ENCODE measurements at regions not wholly inside any gene's neighbourhood (a gene's known extent, or its start where the extent isn't known, plus 50 kb on each side); places are given as distances from the start of the nearest gene placed in this dataset.
"Not testable (repeated sequence)": the region's sequence is repeated elsewhere in the genome, so short reads cannot be mapped to it uniquely, and the experiment has no call there.

GRCh38 chr17:27944546-27945332 is 51.6 kb upstream of the LYRM9 start:
- no peak for DNase-seq

DNA sequence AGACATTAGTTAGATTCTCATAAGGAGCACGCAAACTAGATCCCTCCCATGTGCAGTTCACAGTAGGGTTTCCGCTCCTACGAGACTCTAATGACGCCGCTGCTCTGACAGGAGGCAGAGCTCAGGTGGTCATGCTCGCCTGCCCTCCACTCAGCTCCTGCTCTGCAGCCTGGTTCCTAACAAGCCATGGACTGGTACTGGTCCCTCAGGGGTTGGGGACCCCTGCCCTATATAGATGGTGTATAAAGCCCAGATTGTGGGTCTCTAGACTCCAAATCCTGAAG is 52.1 kb upstream of the LYRM9 start:
- no peak for DNase-seq

DNA sequence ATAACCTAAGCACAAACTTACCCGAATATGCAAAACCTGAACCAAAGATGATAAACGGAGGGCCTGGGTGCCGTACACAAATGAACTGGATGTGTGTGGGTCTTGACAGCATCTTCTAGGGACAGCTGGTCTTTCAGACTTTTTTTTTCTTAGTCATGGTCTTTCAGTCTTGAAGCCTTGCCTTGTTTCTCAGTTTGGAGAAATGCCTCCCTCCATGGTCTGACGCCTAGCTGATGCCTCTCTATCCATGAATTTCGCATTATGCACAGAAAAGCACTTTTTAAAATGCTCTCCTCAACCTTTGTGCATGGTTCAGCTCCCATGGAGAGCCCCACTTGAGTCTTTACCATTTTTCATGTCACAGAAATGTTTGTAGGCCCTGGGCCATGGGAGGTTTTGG is 52.8 kb upstream of the LYRM9 start:
- no peak for DNase-seq

DNA sequence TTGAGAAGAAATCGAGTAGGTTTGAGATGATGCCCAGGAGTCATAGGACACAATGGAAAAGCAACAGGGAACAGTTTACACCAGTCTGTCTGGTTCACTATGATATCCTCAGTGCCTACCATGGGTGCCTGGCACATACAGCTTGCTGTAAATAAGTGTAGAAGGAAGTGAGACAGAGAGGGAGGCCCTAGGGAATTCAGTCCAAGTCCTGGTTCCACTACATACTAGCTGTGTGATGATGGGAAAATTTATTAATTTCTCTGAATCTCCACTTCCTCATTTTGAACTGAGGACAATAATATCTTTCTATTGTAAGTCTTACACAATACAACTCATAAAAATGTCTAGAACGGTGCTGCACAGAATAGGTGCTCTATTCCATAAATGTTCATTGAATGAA is 53.3 kb upstream of the LYRM9 start:
- DNase-seq = peak in 1 of 4 experiments; percentile 28

DNA sequence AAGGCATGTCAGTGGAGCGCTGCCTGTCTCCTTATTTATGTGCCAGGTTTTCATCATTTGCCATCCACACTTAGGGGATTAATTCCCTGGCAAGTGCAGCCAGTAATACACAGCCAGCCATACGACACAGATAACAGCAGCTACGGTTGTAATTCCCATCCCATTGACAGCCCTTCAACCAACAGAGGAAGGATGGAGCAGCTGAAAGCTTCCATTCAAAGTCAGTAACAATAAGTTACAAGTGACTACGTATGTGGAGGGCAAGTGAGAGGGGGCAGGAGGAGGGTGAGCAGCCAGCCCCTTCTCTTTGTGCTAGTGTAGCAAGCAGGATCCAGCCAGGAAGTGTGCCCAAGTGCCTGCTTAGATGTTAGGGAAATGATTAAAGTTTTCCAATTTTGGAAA is 53.8 kb upstream of the LYRM9 start:
- DNase-seq = no peak

DNA sequence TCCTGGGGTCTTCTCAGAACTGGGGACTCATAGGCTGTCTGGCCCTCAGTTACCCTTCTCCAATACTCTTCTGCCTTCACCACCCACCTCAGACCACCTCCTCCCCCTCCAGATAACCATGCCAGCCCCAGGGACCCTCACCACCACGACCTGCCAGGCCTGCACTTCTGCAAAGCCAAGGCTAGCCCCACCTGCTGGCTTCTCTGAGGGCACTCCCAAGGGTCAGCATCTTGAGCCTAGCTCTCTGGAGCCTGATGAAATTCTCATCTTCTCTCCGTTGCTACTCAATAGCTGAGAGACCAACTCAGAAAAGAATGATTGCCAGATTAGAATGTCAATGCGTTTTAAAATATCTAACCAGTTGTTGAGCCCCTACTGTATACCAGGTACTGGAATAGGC is 56.1 kb upstream of the LYRM9 start:
- DNase-seq = no peak

GRCh38 chr17:27950225-27950624 is 57.1 kb upstream of the LYRM9 start:
- not testable (repeated sequence) for DNase-seq

DNA sequence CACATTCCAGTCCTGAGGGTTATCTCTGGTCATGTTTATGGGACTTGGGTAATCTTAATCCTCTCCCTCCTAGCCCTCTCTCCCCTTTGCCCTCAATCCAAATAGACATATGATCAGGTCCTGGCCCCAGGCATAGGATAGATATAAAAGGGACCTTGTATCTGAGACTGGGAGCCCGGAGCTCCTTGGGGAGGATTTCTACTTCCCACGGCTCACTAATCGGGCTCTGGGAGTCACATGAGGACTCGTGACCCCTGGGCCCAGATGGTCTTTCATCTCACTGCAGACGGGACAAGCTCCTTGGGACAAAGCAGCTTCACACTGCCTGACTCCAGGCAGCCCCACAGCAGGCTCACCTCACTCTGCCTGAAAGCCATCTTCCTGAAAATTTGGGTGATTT is 57.8 kb upstream of the LYRM9 start:
- no peak for DNase-seq

DNA sequence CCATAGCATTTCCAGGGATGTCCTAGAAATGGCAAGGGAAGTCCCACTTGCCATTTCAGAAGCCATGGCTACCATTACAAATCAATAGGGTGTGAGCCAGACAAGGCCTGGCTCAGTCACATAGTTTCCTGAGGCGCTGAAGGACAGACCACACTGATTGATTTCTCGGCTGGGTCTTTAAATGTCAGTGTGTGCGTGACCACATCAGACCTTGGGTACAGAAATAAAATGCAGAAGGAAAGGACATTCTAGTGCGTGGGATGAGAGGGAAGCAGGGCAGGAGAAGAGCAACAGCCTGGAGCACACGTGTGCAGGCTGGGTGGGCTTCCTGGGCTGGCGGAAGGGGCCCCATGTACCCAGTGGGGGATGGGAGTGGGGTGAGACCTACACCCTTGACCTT is 58.7 kb upstream of the LYRM9 start:
- peak; percentile 37 to 72 (median 59) for DNase-seq

DNA sequence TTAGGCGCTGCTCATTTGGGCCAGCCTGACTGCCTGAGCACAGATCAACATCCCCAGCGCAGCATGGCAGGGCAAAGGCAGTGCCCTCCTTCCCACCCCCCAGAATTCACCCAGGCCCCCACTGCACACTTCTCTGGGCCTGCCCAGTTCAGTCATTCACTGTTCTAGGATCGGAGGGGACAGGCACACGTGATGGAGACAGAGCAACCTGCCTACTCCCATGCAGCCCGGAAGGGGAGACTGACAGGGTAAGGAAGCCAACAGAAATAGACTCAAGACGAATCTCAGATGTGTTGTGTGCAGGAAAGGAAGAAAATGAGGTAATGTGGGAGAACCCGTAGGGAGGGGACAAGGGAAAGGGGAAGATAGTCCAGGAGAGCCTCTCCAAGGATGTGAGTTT is 59.2 kb upstream of the LYRM9 start:
- DNase-seq = no peak

- DNase-seq = no peak
These were observed 61.7 kb upstream of the LYRM9 start for GRCh38 chr17:27954548-27955495.

DNA sequence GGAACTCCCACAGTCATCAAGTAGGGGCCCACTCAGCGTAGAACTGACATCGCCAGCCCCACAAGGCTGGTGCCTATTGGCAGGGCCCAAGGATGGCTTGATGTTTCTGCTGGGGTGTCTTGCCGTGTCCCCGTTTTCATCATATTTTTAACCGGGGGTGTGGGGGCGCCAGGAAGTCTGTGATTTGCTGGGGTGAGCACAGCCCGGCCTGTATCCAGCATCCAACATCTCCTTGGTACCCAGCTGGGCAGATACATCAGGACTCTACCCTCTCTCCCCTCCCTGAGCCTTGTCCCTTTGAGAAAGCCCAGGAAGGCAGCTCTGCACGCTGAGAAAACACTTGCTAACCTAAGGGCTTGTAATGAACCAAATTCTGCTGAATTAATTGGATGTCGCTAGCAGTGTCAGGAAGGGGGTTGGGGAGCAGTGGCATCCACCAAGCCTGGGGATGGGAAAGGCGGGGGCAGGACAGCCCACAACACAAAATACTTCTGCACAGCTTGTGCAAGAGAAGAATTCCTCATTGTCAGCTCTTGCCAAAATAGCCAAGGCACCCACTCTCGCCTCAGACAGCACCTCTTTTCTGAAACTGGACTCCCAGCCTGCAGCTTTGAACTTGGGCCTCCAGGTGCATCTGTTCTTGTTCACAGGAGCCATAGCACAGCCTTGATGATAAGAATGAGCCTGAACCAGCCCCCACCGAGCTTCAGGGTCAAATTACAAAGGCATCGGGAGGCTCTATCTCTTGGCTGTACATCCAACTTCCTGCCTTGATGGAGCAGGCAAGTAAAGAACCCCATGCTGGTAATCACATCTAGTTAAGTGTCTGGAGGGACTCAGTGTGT is 63.7 kb upstream of the LYRM9 start:
- DNase-seq = peak in 3 of 4 experiments; percentile 26 to 36 (median 28)

DNA sequence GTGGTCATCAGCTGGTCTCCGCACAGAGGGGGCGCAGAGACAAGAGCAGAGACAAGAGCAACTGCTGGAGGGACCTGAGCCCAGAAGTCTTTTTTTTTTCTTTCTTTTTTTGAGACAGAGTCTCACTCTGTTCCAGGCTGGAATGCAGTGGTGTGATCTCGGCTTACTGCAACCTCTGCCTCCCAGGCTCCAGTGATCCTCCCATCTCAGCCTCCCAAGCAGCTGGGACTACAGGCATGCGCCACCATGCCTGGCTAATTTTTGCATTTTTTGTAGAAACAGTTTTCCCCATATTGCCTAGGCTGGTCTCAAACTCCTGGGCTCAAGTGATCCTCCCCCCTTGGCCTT is 64.3 kb upstream of the LYRM9 start:
- DNase-seq = not testable (repeated sequence)

- DNase-seq = no peak
These were observed 65.7 kb upstream of the LYRM9 start for GRCh38 chr17:27958708-27959381.

DNA sequence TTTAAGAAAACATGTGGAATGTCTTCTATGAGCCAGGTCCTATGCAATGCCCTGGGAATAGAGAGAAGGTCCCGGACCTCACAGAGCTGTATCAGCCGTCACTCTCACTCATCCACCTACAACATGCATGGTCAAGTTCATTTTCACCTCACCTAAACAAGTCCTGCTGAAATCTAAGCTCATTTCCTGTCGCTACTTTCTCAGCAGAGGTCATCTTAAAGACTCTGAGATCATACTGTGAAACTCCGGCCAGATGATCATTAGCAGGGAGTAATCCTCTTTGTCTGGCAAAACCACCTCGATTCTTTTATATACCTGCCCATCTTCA is 66.2 kb upstream of the LYRM9 start:
- no peak for DNase-seq

- DNase-seq = no peak
These were observed 67.2 kb upstream of the LYRM9 start for GRCh38 chr17:27960183-27960849.

- DNase-seq = not testable (repeated sequence)
These were observed 69.4 kb upstream of the LYRM9 start for GRCh38 chr17:27962581-27962980.

DNA sequence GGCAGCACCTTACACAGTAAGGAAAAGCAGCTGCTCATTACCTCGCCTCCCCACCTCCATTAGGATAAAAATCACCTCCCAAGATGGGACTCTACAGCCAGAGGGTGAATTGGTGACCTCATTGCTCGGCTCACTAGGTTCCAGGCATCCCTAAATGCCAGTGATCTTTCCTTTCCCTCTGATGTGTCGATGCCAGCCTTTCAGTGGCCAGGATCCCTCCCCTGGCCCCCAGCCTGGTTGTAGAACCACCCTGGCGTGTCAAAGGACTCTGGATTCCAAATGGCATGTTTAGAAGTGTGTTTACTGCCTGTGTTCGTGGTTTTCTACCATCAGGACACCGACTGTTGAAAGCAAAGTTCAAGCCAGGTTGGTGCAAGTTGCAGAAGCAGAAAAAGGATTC is 72.1 kb upstream of the LYRM9 start:
- DNase-seq = no peak

- DNase-seq = no peak
These were observed 74.2 kb upstream of the NLK start for GRCh38 chr17:27968206-27968732.

DNA sequence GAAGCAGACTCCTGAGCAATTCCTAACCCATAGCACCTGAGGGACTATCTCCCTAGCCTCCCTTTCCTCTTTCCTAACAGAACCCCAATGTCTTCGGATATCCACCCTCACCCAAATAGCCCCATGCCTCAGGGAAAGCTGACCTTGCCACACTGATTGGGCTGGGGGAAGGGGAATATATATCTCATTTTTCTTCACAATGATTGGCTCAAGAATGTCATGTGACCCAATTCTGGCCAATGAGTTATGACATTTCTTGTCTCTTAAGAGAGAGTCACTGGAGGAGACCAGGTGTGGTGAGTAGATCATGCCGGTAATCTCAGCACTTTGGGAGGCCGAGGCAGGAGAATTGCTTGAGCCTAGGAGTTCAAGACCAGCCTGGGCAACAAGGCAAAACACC is 71.9 kb upstream of the NLK start:
- no peak for DNase-seq

DNA sequence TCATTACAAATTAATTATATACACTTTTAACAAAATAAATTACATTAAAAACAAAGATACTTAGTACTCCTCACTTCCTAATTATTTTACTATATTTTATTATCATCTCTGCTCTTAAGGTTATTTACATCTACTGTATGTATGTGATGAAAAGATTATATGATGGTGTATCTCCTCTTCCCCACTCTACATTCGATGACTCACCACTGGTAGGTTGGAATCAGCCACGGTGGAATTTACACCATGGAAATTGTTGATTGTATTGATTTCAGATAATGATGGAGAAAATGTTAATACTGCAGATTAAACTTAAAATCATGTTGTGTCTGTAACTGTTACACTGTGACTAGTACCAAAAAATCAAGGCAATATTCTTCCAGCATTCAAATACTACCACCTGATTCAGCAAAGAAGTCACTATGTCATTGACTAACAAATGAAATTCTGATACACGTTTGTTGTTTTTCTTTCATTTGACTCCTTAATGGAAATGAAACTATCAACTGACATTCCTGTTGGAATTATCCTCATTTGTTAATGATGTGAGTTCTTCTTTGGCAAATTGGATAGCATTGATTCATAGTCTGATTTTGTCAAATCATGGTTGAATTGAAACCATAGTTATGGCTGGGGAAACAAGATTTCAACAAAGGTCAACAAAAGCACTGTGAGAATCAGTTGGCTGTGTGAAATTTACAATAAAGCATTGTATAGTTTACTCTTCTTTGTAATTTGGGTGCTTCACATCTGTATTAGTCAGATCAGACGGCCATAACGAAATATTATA is 69.0 kb upstream of the NLK start:
- DNase-seq = no peak

Measured in suppressor macrophage (primary cell).